Right lobe of liver (tissue), 6 donors: ENCODE measurements at regions not wholly inside any gene's neighbourhood (a gene's known extent, or its start where the extent isn't known, plus 50 kb on each side); places are given as distances from the start of the nearest gene placed in this dataset.

ENCODE experiments used
- ATAC-seq, 4 donors: fragments of 200-7000 bp; cut with Tn5 transposase; one replicate each; pipeline ENCODE4 v1.9.1; 2020; ENCODE audit warnings: mild to moderate bottlenecking in 4 of 4, moderate library complexity in 4 of 4
- DNase-seq, 3 donors: peaks; one replicate each; pipeline ENCODE4 v3.0.0-alpha.2; 2020
- H3K27ac ChIP-seq, 3 donors: fragments of 200-600 bp; one replicate each; pipeline ENCODE4 v1.8.0; 2022
- H3K27me3 ChIP-seq, 2 donors: fragments of 200-600 bp; one replicate each; pipeline ENCODE4 v1.8.0; 2022
- H3K36me3 ChIP-seq, 4 donors: fragments of 200-600 bp; sonication (generic) in 1 of 4; one replicate each; pipeline versions ENCODE4 v1.5.1 to v1.8.0; 2017 to 2022; ENCODE audit warnings: control low read depth in 1 of 4
- H3K4me1 ChIP-seq, 4 donors: fragments of 200-600 bp; sonication (generic) in 1 of 4; one replicate each; pipeline versions ENCODE4 v1.5.1 to v1.8.0; 2017 to 2022; ENCODE audit warnings: control low read depth in 1 of 4
- H3K4me3 ChIP-seq, 3 donors: fragments of 200-600 bp; one replicate each; pipeline ENCODE4 v1.8.0; 2022
- H3K9me3 ChIP-seq, 4 donors: fragments of 200-600 bp; sonication (generic) in 1 of 4; one replicate each; pipeline versions ENCODE4 v1.5.1 to v1.8.0; 2017 to 2022; ENCODE audit warnings: control low read depth in 1 of 4
- POLR2A ChIP-seq: fragments of 450-650 bp; IDR thresholded peaks from one replicate; pipeline ENCODE4 v1.6.1; 2017; ENCODE audit warnings: antibody characterized with exemption, mild to moderate bottlenecking
- WGBS: methylation state at CpG from one replicate; pipeline ENCODE4 v1.1.6; 2018; ENCODE audit warnings: low coverage, low lambda C conversion rate; ENCODE audit not compliant: insufficient coverage; ENCODE audit errors: missing lambda C conversion rate; 5-methylcytosine and 5-hydroxymethylcytosine counted together
- intact Hi-C, 2 donors: fragments of 100-400 bp; cut with DNase I; formaldehyde crosslinking; loops; one replicate each; pipeline versions ENCODE4 v1.11.2 to v1.14.1; 2022
- TF ChIP-seq, protein P1 (sequence below), 4 donors: fragments of 200-600 bp in 3 of 4; fragments of 450-650 bp in 1 of 4; IDR thresholded peaks; one replicate each; pipeline versions ENCODE4 v1.5.1 to v1.8.0; 2016 to 2022; ENCODE audit warnings: antibody characterized with exemption in 4 of 4, mild to moderate bottlenecking in 2 of 4
- donor health status: DM: no; HTN: yes; CAD: no.
- donor health status: DM: no; HTN: no; CAD: no.
- donor health status: DM: no; HTN: no; CAD: no.
- donor health status: DM: no; HTN: yes; CAD: no.
- donor health status: DM: no; HTN: yes; CAD: no.

DNA sequence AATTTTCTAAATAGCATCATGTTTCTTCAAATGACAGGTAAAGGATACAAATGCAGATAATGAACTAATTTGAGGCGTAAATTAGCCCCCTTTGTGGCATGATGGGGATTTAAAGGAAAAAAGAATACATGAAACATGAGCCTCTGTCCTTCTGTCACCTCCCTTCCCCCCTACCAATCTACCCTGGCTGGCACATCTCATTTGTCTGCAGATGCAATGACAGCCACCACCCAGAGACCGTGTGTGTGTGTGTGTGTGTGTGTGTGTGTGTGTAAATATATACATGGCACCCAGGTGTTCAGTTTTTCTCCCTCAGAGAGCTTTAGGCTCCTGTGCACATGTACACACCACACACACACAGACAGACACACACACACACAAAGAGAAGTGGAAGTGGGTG is 451.1 kb downstream of the RWDD3 start:
- intact Hi-C loops, result no loop called here
- WGBS, result 0% methylated on average over 1 of the region's 2 CpGs
- DNase-seq, result no peak
- Histone ChIP-seq H3K27ac (no peak overlapping the region), H3K9me3 (no peaks in the 10 kb centered on the region), H3K4me3 (no peak overlapping the region), H3K36me3 (no peaks in the 10 kb centered on the region), H3K27me3 (no peaks in the 10 kb centered on the region), H3K4me1 (no peaks in the 10 kb centered on the region)
- no peak for ATAC-seq
- TF ChIP-seq, protein P1, sequence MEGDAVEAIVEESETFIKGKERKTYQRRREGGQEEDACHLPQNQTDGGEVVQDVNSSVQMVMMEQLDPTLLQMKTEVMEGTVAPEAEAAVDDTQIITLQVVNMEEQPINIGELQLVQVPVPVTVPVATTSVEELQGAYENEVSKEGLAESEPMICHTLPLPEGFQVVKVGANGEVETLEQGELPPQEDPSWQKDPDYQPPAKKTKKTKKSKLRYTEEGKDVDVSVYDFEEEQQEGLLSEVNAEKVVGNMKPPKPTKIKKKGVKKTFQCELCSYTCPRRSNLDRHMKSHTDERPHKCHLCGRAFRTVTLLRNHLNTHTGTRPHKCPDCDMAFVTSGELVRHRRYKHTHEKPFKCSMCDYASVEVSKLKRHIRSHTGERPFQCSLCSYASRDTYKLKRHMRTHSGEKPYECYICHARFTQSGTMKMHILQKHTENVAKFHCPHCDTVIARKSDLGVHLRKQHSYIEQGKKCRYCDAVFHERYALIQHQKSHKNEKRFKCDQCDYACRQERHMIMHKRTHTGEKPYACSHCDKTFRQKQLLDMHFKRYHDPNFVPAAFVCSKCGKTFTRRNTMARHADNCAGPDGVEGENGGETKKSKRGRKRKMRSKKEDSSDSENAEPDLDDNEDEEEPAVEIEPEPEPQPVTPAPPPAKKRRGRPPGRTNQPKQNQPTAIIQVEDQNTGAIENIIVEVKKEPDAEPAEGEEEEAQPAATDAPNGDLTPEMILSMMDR (IDR thresholded peaks at IDR 0.05), result no peak
- TF ChIP-seq POLR2A, result no peak

DNA sequence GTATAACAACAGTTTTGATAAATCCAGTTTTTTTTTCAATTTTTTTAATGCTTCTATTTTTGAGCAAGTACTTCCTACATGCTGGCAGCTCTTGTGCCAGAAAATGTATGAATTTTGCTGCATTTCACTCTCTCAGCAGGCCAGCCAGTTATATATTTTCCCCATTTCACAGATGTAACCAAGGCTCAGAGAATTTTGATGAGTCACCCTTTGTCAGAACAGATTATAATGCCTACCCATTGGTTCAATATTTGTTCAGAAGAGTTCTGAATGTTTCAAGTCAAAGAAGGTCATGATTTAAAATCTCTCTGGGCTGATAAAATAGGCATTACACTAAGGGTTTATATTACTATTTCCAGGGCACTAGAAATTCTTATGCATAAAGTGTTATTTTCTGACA is 452.2 kb downstream of the RWDD3 start:
- no peak overlapping the region for H3K4me3 ChIP-seq
- no peaks in the 10 kb centered on the region for H3K9me3 ChIP-seq
- intact Hi-C loops, result no loop called here
- TF ChIP-seq POLR2A, result no peak
- TF ChIP-seq, protein P1 (IDR thresholded peaks at IDR 0.05), result no peak
- no peak for ATAC-seq
- H3K4me1 ChIP-seq, result no peaks in the 10 kb centered on the region
- no peaks in the 10 kb centered on the region for H3K36me3 ChIP-seq
- H3K27ac ChIP-seq, result no peak overlapping the region
- DNase-seq, result no peak
- H3K27me3 ChIP-seq, result no peaks in the 10 kb centered on the region

DNA sequence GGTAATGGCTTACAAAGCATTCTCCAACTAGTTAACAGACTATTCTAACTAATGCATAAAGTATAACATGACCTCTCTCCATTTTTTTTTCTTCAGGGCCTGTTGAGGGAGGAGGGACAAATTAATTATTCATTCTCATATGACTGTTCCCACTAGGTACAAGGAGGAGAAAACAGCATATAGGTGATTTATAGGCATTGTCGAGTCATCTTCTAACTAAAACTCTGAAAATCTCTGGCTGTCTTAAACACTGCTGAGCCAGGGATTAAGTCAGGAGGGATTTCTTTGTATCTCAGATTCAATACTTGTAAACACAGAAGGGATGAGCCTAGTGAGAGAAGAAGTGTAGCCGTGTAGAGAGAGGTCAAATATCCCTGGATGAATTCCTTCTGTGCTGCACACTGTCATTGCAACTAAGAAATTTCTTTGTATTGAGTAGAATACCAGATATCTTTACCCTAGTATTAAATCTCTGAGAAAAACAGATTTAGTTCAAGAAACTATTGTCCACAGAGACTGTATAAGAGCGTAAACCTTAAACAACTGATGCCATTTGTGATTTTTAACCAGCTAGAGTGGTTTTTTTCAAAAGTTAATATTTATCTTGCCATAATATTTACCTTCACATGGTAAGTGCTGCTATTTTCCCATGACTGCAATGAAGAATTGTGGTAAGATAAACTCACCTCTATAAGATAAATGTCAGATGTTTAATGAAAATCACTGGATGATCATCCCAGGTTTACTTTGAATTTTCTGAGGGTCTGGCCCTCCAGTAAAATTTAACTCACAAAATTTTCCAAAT is 465.3 kb downstream of the RWDD3 start:
- DNase-seq (no peak), ATAC-seq (no peak)
- Histone ChIP-seq H3K27me3 (no peaks in the 10 kb centered on the region), H3K4me1 (no peaks in the 10 kb centered on the region), H3K27ac (no peak overlapping the region), H3K36me3 (no peaks in the 10 kb centered on the region), H3K4me3 (no peak overlapping the region), H3K9me3 (peaks cover 0 to 3% (median 0%) of the 10 kb centered on the region in 4 donors)
- TF ChIP-seq POLR2A, result no peak
- TF ChIP-seq, protein P1 (IDR thresholded peaks at IDR 0.05), result no peak
- intact Hi-C loops, result no loop called here
- WGBS, result 55% methylated on average over 3 of the region's 3 CpGs

DNA sequence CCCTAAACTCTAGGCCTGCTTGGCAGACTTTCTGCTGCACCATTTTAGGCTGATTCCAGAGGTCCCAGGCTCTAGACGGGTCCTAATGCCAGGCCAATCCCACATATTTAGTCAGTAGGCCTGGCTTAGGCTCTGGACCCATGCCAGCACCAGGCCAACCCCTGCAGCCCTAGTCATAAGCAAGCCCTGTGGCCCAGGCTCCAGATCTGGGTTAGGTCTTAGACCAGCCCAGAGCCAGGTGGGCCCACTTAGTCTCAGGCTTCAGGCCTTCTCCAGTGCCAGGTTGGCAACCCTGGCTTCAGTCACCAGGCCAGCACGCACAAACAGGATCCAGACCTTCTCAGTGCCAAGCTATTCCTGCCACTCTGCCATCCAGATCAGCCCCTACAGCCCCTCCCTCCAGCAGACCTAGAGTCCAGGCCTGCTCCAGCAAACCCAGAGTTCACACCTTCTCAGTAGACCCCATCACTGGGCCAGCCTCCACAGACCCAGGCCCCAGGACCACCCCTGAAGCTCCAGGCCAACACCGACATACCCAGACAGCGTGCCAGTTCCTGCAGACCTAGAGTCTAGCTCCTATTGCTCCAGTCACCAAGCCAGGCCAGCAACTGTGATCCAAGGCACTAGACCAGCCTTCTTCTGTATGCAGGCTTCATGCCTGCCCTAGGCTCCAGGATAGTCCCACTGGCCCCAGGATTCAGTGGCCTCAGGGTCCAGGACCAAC is 467.6 kb downstream of the RWDD3 start:
- Histone ChIP-seq H3K27me3 (no peaks in the 10 kb centered on the region), H3K4me3 (no peak overlapping the region), H3K27ac (no peak overlapping the region), H3K4me1 (no peaks in the 10 kb centered on the region), H3K9me3 (peaks cover 0 to 3% (median 0%) of the 10 kb centered on the region in 4 donors), H3K36me3 (no peaks in the 10 kb centered on the region)
- DNase-seq, result no peak
- TF ChIP-seq, protein P1 (IDR thresholded peaks at IDR 0.05), result no peak
- TF ChIP-seq POLR2A, result no peak
- 57% methylated on average over 1 of the region's 4 CpGs for WGBS
- ATAC-seq, result peak in 1 of 4 donors; percentile 31
- intact Hi-C loops, result no loop called here
